Nephron progenitor cell (in vitro differentiated cells): ENCODE measurements at regions not wholly inside any gene's neighbourhood (a gene's known extent, or its start where the extent isn't known, plus 50 kb on each side); places are given as distances from the start of the nearest gene placed in this dataset.

ENCODE experiments used
- DNase-seq: peaks from one replicate; pipeline ENCODE4 v3.0.0; 2021
- H3K27ac Mint-ChIP-seq: 2 replicates; pipeline ENCODE4 v1.8.0; 2021; ENCODE audit warnings: mild to moderate bottlenecking, moderate library complexity, mixed read lengths
- H3K27me3 Mint-ChIP-seq: 2 replicates; pipeline ENCODE4 v1.8.0; 2021; ENCODE audit warnings: mild to moderate bottlenecking, low read depth, mixed read lengths; ENCODE audit not compliant: poor library complexity
- H3K36me3 Mint-ChIP-seq: 2 replicates; pipeline ENCODE4 v1.8.0; 2021; ENCODE audit warnings: low read depth, mixed read lengths
- H3K4me1 Mint-ChIP-seq: 2 replicates; pipeline ENCODE4 v1.8.0; 2021; ENCODE audit warnings: mixed read lengths
- H3K4me3 Mint-ChIP-seq: 2 replicates; pipeline ENCODE4 v1.8.0; 2021; ENCODE audit warnings: mild to moderate bottlenecking, moderate library complexity, mixed read lengths
- H3K9me3 Mint-ChIP-seq: 2 replicates; pipeline ENCODE4 v1.8.0; 2021; ENCODE audit warnings: mild to moderate bottlenecking, moderate library complexity, mixed read lengths
- TF ChIP-seq, protein P1 (sequence below): fragments of 200-600 bp; sonication (generic); IDR thresholded peaks from 2 replicates; pipeline ENCODE4 v1.5.0; 2021; ENCODE audit warnings: antibody characterized with exemption

- TF ChIP-seq, protein P1, sequence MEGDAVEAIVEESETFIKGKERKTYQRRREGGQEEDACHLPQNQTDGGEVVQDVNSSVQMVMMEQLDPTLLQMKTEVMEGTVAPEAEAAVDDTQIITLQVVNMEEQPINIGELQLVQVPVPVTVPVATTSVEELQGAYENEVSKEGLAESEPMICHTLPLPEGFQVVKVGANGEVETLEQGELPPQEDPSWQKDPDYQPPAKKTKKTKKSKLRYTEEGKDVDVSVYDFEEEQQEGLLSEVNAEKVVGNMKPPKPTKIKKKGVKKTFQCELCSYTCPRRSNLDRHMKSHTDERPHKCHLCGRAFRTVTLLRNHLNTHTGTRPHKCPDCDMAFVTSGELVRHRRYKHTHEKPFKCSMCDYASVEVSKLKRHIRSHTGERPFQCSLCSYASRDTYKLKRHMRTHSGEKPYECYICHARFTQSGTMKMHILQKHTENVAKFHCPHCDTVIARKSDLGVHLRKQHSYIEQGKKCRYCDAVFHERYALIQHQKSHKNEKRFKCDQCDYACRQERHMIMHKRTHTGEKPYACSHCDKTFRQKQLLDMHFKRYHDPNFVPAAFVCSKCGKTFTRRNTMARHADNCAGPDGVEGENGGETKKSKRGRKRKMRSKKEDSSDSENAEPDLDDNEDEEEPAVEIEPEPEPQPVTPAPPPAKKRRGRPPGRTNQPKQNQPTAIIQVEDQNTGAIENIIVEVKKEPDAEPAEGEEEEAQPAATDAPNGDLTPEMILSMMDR: no peak
- Mint-ChIP-seq H3K36me3 (peaks cover 12% of the 10 kb centered on the region), H3K9me3 (no peaks in the 10 kb centered on the region), H3K4me1 (peaks cover 10% of the 10 kb centered on the region), H3K4me3 (no peak overlapping the region), H3K27me3 (no peaks in the 10 kb centered on the region), H3K27ac (no peak overlapping the region)
- DNase-seq: no peak
These were observed 51.1 kb downstream of the HYCC1 start for GRCh38 chr7:22962775-22963350.

GRCh38 chr7:22958742-22959141 lies 55.2 kb downstream of the HYCC1 start:
- H3K4me1 Mint-ChIP-seq: peaks cover 10% of the 10 kb centered on the region
- no peaks in the 10 kb centered on the region for H3K27me3 Mint-ChIP-seq
- H3K4me3 Mint-ChIP-seq: no peak overlapping the region

GRCh38 chr7:22954251-22954650 lies 59.7 kb downstream of the HYCC1 start:
- no peak for DNase-seq
- Mint-ChIP-seq H3K27me3 (no peaks in the 10 kb centered on the region), H3K9me3 (no peaks in the 10 kb centered on the region), H3K36me3 (peaks cover 5% of the 10 kb centered on the region), H3K27ac (no peak overlapping the region), H3K4me1 (peaks cover 29% of the 10 kb centered on the region), H3K4me3 (no peak overlapping the region)
- TF ChIP-seq, protein P1: no peak

More at GRCh38 chr7:22958742-22959141, 55.2 kb downstream of the HYCC1 start:
- TF ChIP-seq, protein P1: no peak
- DNase-seq: no peak
- H3K36me3 Mint-ChIP-seq: peaks cover 9% of the 10 kb centered on the region
- H3K9me3 Mint-ChIP-seq: no peaks in the 10 kb centered on the region
- no peak overlapping the region for H3K27ac Mint-ChIP-seq

- H3K27ac Mint-ChIP-seq: peak overlapping the region; percentile 49
- no peak overlapping the region for H3K4me3 Mint-ChIP-seq
- no peak for DNase-seq
- H3K9me3 Mint-ChIP-seq: no peaks in the 10 kb centered on the region
- no peaks in the 10 kb centered on the region for H3K27me3 Mint-ChIP-seq
- peaks cover 43% of the 10 kb centered on the region for H3K4me1 Mint-ChIP-seq
- TF ChIP-seq, protein P1: no peak
- H3K36me3 Mint-ChIP-seq: peaks cover 5% of the 10 kb centered on the region
These were observed 61.5 kb downstream of the HYCC1 start for GRCh38 chr7:22952306-22953015.

DNA sequence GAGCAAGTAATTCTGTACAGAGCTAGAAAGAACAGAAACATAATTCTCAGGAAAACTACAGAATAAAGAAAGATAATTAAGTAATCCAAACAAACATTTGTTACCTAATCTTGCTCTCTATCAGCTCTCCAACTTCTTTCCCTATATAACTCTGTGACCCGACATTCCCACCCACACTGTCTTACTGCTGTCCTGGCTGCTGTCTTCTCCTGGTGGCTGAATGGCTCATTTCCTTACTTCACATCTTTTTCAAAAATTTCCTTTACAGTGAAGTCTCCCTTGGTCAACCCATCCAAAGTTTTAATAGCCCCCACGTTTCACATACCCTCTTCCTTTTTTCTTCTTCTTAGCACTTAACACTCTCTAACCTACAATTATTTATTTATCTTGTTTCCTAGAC lies 64.0 kb downstream of the HYCC1 start:
- Mint-ChIP-seq H3K27ac (peak overlapping the region; percentile 26), H3K36me3 (no peaks in the 10 kb centered on the region), H3K27me3 (no peaks in the 10 kb centered on the region), H3K4me3 (no peak overlapping the region), H3K9me3 (no peaks in the 10 kb centered on the region), H3K4me1 (peaks cover 43% of the 10 kb centered on the region)
- DNase-seq: no peak
- TF ChIP-seq, protein P1: no peak

DNA sequence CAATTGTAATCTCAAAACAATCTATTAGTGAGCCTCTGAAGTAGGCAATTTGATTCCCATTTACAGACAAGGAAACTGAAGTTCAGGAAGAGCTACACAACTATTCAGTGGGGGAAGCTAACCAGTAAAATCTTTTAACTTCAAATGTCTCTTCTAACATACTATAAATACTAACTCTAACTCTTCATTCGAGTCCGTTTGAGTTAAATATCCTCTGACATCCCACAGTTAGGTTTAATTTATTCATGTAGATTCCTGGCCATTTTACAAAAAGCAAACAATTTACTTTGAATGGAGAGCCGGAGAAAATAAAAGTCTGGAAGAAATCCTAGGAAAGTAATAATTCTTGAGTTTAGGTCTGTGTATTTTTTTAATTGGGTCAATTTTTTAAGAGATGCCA lies 64.7 kb downstream of the HYCC1 start:
- peak overlapping the region; percentile 11 for H3K27ac Mint-ChIP-seq
- no peak for DNase-seq
- no peaks in the 10 kb centered on the region for H3K27me3 Mint-ChIP-seq
- H3K4me1 Mint-ChIP-seq: peaks cover 43% of the 10 kb centered on the region
- no peaks in the 10 kb centered on the region for H3K9me3 Mint-ChIP-seq
- H3K4me3 Mint-ChIP-seq: no peak overlapping the region
- H3K36me3 Mint-ChIP-seq: no peaks in the 10 kb centered on the region
- TF ChIP-seq, protein P1: no peak
